ENCODE measurements at regions not wholly inside any gene's neighbourhood (a gene's known extent, or its start where the extent isn't known, plus 50 kb on each side); places are given as distances from the start of the nearest gene placed in this dataset.
"Not testable (repeated sequence)": the region's sequence is repeated elsewhere in the genome, so short reads cannot be mapped to it uniquely, and the experiment has no call there.

- H3K9me3 ChIP-seq, result no peaks in the 10 kb centered on the region
- no peak for DNase-seq (ENCODE audit: extremely low spot score)
- H3K36me3 ChIP-seq, result no peaks in the 10 kb centered on the region
- intact Hi-C loops (cut with DNase I), result no loop called here
- H3K4me3 ChIP-seq, result no peak overlapping the region
- peaks cover 0 to 5% (median 0%) of the 10 kb centered on the region in 4 donors for H3K4me1 ChIP-seq
- TF ChIP-seq POLR2AphosphoS5 (IDR thresholded peaks at IDR 0.05) (no peak), POLR2A (IDR thresholded peaks at IDR 0.05; ENCODE audit: low read depth) (no peak), EP300 (IDR thresholded peaks at IDR 0.05) (no peak), CTCF (IDR thresholded peaks at IDR 0.05) (no peak)
- 52% methylated on average over 7 of the region's 7 CpGs for WGBS
- H3K27me3 ChIP-seq, result peaks cover 0 to 33% (median 2%) of the 10 kb centered on the region in 4 donors
- no peak overlapping the region for H3K27ac ChIP-seq (replicated peaks in 1 of 4)
Measured at GRCh38 chr5:42982107-42982622, 58.0 kb downstream of the ANXA2R start.

- H3K4me3 ChIP-seq; intact Hi-C loops (cut with DNase I); H3K4me1 ChIP-seq; DNase-seq (ENCODE audit: extremely low spot score); H3K9me3 ChIP-seq; H3K27ac ChIP-seq (replicated peaks in 1 of 4); H3K36me3 ChIP-seq: not testable (repeated sequence)
- no CpG with 5 or more reads among the region's 8 CpGs for WGBS
- H3K27me3 ChIP-seq, result peaks cover 0 to 27% (median 2%) of the 10 kb centered on the region in 4 donors
Measured at GRCh38 chr5:42981417-42982106, 58.6 kb downstream of the ANXA2R start.

GRCh38 chr5:42981015-42981414, 59.1 kb downstream of the ANXA2R start:
- H3K27ac ChIP-seq (replicated peaks in 1 of 4); H3K4me3 ChIP-seq; intact Hi-C loops (cut with DNase I); H3K36me3 ChIP-seq; DNase-seq (ENCODE audit: extremely low spot score); H3K4me1 ChIP-seq; H3K9me3 ChIP-seq: not testable (repeated sequence)
- WGBS, result no CpG with 5 or more reads among the region's 5 CpGs
- H3K27me3 ChIP-seq, result peaks cover 0 to 23% (median 2%) of the 10 kb centered on the region in 4 donors

- H3K27ac ChIP-seq (replicated peaks in 1 of 4); H3K4me1 ChIP-seq; DNase-seq (ENCODE audit: extremely low spot score); intact Hi-C loops (cut with DNase I); H3K36me3 ChIP-seq; H3K4me3 ChIP-seq; H3K9me3 ChIP-seq: not testable (repeated sequence)
- peaks cover 0 to 22% (median 2%) of the 10 kb centered on the region in 4 donors for H3K27me3 ChIP-seq
- no CpG with 5 or more reads among the region's 36 CpGs for WGBS
Measured at GRCh38 chr5:42980391-42980790, 59.7 kb downstream of the ANXA2R start.

- H3K4me1 ChIP-seq; intact Hi-C loops (cut with DNase I); H3K9me3 ChIP-seq; DNase-seq (ENCODE audit: extremely low spot score); H3K36me3 ChIP-seq; H3K27ac ChIP-seq (replicated peaks in 1 of 4); H3K4me3 ChIP-seq: not testable (repeated sequence)
- H3K27me3 ChIP-seq, result peaks cover 0 to 19% (median 2%) of the 10 kb centered on the region in 4 donors
- WGBS, result 93% methylated on average over 15 of the region's 34 CpGs
Measured at GRCh38 chr5:42979242-42979641, 60.9 kb downstream of the ANXA2R start.

- DNase-seq (ENCODE audit: extremely low spot score), result no peak
Measured at GRCh38 chr5:42974536-42974935, 65.6 kb downstream of the ANXA2R start.

More at GRCh38 chr5:42974536-42974935, 65.6 kb downstream of the ANXA2R start:
- Histone ChIP-seq H3K36me3 (no peaks in the 10 kb centered on the region), H3K27me3 (peaks cover 0 to 29% (median 3%) of the 10 kb centered on the region in 4 donors), H3K27ac (replicated peaks in 1 of 4) (no peak overlapping the region), H3K4me3 (no peak overlapping the region), H3K4me1 (no peaks in the 10 kb centered on the region), H3K9me3 (no peaks in the 10 kb centered on the region)
- WGBS, result 82% methylated on average over 2 of the region's 2 CpGs
- intact Hi-C loops (cut with DNase I), result no loop called here
- no peak for TF ChIP-seq POLR2AphosphoS5 (IDR thresholded peaks at IDR 0.05)
- no peak for TF ChIP-seq EP300 (IDR thresholded peaks at IDR 0.05)
- TF ChIP-seq CTCF (IDR thresholded peaks at IDR 0.05), result no peak
- TF ChIP-seq POLR2A (IDR thresholded peaks at IDR 0.05; ENCODE audit: low read depth), result no peak
